ENCODE measurements at regions not wholly inside any gene's neighbourhood (a gene's known extent, or its start where the extent isn't known, plus 50 kb on each side); places are given as distances from the start of the nearest gene placed in this dataset.
"Not testable (repeated sequence)": the region's sequence is repeated elsewhere in the genome, so short reads cannot be mapped to it uniquely, and the experiment has no call there.

- H3K4me1 ChIP-seq; H3K27ac ChIP-seq; ATAC-seq; H3K4me3 ChIP-seq; H3K27me3 ChIP-seq (ENCODE audit: insufficient read depth in 3 of 3, low read length in 2 of 3); DNase-seq; intact Hi-C loops (cut with DNase I); H3K36me3 ChIP-seq (ENCODE audit: insufficient read depth in 1 of 2, low read depth in 1 of 2): not testable (repeated sequence)
- WGBS, 3 donors, result 83 to 91% (median 85%) methylated on average over 1 of the region's 1 CpG
- peaks cover 11% of the 10 kb centered on the region for H3K9me3 ChIP-seq
Measured at GRCh38 chr15:88965097-88965496, 51.9 kb upstream of the MFGE8 start.

GRCh38 chr15:88970232-88970631, 57.1 kb upstream of the MFGE8 start:
- Histone ChIP-seq H3K36me3 (ENCODE audit: insufficient read depth in 1 of 2, low read depth in 1 of 2) (no peaks in the 10 kb centered on the region), H3K9me3 (peaks cover 4% of the 10 kb centered on the region), H3K4me3 (no peak overlapping the region), H3K27me3 (ENCODE audit: insufficient read depth in 3 of 3, low read length in 2 of 3) (no peaks in the 10 kb centered on the region), H3K27ac (no peak overlapping the region), H3K4me1 (no peaks in the 10 kb centered on the region)
- 0 to 63% (median 50%) methylated on average over 1 of the region's 1 CpG for WGBS, 3 donors
- intact Hi-C loops (cut with DNase I), result no loop called here
- TF ChIP-seq CTCF (IDR thresholded peaks at IDR 0.05), result no peak
- no peak for DNase-seq
- ATAC-seq, result no peak

- Histone ChIP-seq H3K27me3 (ENCODE audit: insufficient read depth in 3 of 3, low read length in 2 of 3) (no peaks in the 10 kb centered on the region), H3K9me3 (no peaks in the 10 kb centered on the region), H3K36me3 (ENCODE audit: insufficient read depth in 1 of 2, low read depth in 1 of 2) (no peaks in the 10 kb centered on the region), H3K4me1 (no peaks in the 10 kb centered on the region), H3K4me3 (no peak overlapping the region), H3K27ac (no peak overlapping the region)
- 88 to 93% (median 92%) methylated on average over 4 of the region's 4 CpGs for WGBS, 3 donors
- intact Hi-C loops (cut with DNase I), result no loop called here
- ATAC-seq (no peak), DNase-seq (no peak)
- TF ChIP-seq CTCF (IDR thresholded peaks at IDR 0.05), result no peak
Measured at GRCh38 chr15:88974392-88974791, 61.2 kb upstream of the MFGE8 start.

GRCh38 chr15:88975891-88976290, 62.7 kb upstream of the MFGE8 start:
- DNase-seq (no peak), ATAC-seq (no peak)
- no peak overlapping the region for H3K4me3 ChIP-seq
- intact Hi-C loops (cut with DNase I), result no loop called here
- TF ChIP-seq CTCF (IDR thresholded peaks at IDR 0.05), result no peak
- H3K36me3 ChIP-seq (ENCODE audit: insufficient read depth in 1 of 2, low read depth in 1 of 2), result no peaks in the 10 kb centered on the region
- no peaks in the 10 kb centered on the region for H3K9me3 ChIP-seq
- no peak overlapping the region for H3K27ac ChIP-seq
- no peaks in the 10 kb centered on the region for H3K27me3 ChIP-seq (ENCODE audit: insufficient read depth in 3 of 3, low read length in 2 of 3)
- H3K4me1 ChIP-seq, result no peaks in the 10 kb centered on the region

- Histone ChIP-seq H3K4me1 (no peaks in the 10 kb centered on the region), H3K27ac (no peak overlapping the region), H3K4me3 (no peak overlapping the region), H3K27me3 (ENCODE audit: insufficient read depth in 3 of 3, low read length in 2 of 3) (no peaks in the 10 kb centered on the region), H3K9me3 (no peaks in the 10 kb centered on the region), H3K36me3 (ENCODE audit: insufficient read depth in 1 of 2, low read depth in 1 of 2) (no peaks in the 10 kb centered on the region)
- 69 to 81% (median 78%) methylated on average over 2 of the region's 2 CpGs for WGBS, 3 donors
- intact Hi-C loops (cut with DNase I), result no loop called here
- DNase-seq, result no peak
- ATAC-seq, result no peak
- no peak for TF ChIP-seq CTCF (IDR thresholded peaks at IDR 0.05)
Measured at GRCh38 chr15:88976656-88977055, 63.5 kb upstream of the MFGE8 start.
